GM19023 (cell line): ENCODE measurements at regions not wholly inside any gene's neighbourhood (a gene's known extent, or its start where the extent isn't known, plus 50 kb on each side); places are given as distances from the start of the nearest gene placed in this dataset.
"Not testable (repeated sequence)": the region's sequence is repeated elsewhere in the genome, so short reads cannot be mapped to it uniquely, and the experiment has no call there.

Experiments used
- ATAC-seq: cut with Tn5 transposase; IDR thresholded peaks from one replicate; pipeline ENCODE4 v1.9.1; 2021; ENCODE audit warnings: mild to moderate bottlenecking, moderate library complexity; ENCODE audit not compliant: unreplicated experiment

- ATAC-seq = no peak
Measured at GRCh38 chr13:90908792-90909191, 438.7 kb upstream of the MIR17HG start.

DNA sequence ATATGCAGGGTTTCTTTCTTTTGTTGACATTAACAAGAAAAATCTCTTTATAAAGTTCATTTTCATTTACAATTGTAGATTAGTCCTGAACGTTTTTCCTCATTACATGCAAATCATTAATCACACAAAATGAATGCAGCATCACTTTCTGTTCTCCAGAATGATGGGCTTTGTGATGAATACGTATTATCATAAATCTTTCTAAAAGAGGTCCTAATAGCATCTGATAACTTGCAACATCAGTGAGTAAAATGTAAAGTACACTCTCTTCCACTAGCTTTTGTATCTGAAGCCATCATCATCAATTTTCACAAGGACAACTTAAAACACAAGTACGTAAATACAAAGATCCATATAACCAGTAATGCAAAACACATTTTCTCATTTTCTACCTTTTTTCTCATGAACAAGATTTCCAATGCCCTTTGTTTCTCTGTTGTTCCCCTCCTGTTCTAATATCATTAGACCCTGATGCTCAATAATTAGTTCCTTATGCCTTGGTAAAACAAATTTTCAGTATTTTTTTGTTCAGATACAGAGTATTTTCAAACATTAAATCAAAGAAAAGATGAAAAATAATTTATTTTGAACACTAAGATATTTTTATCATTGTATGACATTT is 437.4 kb upstream of the MIR17HG start:
- ATAC-seq = no peak

- ATAC-seq = no peak
Measured at GRCh38 chr13:90912247-90912646, 435.2 kb upstream of the MIR17HG start.

DNA sequence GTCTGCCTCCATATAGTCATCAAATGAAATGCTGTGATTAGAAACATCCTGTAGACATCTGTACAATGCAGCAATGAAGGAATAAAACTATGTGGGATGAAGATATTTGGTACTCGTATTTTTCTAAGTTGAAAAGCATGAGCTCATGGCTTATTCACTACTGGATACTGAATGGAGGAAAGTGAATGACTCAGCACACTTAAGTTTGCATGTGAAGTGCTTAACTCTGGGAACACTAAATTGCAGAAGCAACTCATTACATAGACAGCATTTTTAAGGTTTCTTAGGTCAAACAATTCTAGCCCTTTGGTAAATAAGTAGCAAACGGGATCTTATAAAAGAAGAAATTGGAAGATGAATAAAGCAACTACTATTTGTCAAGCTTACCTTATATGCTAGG is 429.0 kb upstream of the MIR17HG start:
- ATAC-seq = no peak

DNA sequence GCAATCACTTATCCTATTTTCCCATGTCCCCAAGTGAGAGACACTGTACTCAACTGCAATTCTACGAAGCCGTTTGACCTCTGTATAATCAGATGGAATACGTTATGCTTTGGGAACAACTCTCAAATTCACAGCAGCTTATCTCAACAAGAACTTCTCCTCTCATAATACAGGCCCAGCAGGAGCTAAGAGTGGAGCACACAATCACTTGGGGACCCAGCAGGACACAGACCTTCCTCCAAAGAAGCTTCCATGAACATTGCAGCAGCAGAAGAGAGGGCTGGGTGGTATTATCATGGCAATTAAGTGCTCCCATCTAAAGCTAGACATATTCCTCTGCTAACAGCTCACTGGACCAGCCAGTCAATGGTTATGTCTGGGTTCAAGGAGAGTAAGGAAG is 428.3 kb upstream of the MIR17HG start:
- ATAC-seq = no peak

GRCh38 chr13:90926459-90926858 is 421.0 kb upstream of the MIR17HG start:
- no peak for ATAC-seq

- no peak for ATAC-seq
Measured at GRCh38 chr13:90928109-90928508, 419.4 kb upstream of the MIR17HG start.

GRCh38 chr13:90933097-90933826 is 414.2 kb upstream of the MIR17HG start:
- no peak for ATAC-seq

DNA sequence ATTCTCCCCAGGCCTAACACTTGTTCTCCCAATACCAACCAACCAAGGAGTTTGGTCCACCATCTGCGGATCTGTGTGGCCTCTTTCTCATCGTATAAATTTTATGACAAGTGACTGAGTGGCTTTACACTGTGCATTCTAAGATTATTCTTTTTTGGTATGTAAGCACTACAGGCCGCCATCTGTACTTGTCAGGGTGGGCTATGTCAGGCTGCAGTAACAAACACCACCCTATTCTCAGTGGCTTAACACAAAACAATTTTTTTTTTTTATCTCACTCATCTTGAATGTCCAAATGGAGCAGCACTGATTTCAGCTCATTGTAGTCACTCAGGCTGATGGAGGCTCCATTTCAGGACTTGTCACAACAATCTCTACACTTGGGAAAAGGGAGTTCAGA is 412.7 kb upstream of the MIR17HG start:
- ATAC-seq = no peak

GRCh38 chr13:90938848-90939247 is 408.6 kb upstream of the MIR17HG start:
- no peak for ATAC-seq

- ATAC-seq = no peak
Measured at GRCh38 chr13:90943946-90944345, 403.5 kb upstream of the MIR17HG start.

DNA sequence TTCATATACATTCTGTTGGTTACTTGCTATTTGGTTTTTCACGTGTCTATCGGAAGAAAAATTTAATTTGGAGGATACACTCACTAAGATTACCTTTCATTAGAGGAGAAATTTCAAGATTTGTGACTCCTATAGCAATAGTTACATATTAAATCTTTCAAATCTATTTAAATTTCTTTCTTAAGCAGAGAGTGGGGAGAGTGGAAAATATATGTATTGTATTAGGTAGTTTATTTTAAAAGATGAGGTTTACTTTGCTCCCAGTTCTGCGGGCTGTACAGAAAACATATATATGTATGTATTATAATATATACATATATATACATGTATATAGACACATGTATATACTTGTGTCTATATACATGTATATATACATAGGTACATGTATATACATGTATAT is 402.3 kb upstream of the MIR17HG start:
- not testable (repeated sequence) for ATAC-seq

GRCh38 chr13:90946125-90946524 is 401.4 kb upstream of the MIR17HG start:
- ATAC-seq = not testable (repeated sequence)

GRCh38 chr13:90947976-90948375 is 399.5 kb upstream of the MIR17HG start:
- no peak for ATAC-seq

- no peak for ATAC-seq
Measured at GRCh38 chr13:90950160-90950559, 397.3 kb upstream of the MIR17HG start.

DNA sequence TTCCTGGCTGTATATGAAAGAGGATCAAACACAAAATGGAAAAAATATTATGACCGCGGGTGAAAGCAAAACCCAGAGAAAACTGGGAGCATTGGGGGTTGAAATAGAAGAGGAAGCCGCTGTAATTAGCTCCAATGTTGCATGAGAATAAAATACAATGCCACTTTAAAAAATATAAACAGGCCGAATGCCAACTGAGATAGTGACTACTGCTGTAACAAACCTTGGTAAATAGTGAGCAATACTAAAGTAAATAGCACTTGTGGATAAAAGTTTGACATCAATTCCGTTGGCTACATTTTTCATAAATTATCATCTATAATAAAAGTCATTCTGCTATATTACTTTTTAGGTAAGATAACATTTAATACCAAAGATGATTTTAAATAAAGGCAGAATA is 395.8 kb upstream of the MIR17HG start:
- ATAC-seq = no peak

DNA sequence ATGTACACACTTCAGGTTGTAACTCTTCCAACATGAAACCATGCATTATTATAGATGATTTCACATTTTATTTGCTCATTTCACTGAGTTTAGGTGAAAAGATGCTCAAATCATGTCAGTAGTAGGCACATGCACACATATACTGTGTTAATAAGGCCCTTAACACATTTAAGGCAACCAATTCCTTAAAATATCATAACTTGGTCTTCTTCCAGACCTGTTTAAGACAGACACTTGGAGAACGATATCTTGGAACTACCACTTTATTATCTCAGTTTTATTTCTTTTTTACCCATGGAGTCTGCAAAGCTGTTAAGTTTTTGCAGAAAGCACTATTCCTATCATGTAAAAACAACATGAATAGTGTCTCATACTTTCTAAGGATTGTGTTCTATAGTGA is 395.2 kb upstream of the MIR17HG start:
- ATAC-seq = no peak

- no peak for ATAC-seq
Measured at GRCh38 chr13:90954605-90955195, 392.8 kb upstream of the MIR17HG start.

DNA sequence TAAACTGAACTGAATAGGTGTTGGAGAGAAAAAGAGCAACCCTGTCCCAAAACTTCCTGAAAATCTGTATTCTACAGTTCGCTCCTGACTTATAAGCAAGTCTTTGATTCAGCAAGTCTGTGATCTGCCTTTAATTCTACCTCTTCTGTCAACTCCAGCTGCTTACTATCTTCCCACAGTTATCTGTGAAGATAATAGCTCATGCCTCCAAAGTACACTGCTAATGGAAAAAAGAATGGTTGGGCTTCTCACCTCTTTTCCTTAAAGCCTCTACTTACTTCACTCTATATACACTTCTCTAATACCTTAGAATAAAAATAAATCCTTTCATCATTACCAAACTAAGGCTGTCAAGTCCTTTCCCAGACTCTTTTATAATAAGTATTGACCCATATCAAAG is 391.5 kb upstream of the MIR17HG start:
- ATAC-seq = no peak

DNA sequence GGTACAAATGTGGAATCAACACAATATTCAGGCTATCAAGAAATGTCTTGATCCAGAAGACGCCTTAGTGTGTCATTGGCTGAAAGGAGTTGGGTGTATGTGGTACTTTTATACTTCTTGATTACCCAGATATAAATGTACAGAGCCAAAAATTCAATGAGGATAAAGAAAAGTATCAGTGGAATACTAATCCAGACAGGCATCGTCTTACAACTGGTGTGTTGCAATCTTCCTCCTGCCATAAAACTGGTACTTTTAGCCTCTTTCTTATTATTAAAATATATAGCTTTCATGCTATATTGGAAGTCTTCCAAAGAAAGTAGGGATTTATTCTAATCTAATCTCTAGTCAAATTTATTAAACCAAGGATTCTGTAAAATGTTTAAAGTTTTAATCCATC is 388.6 kb upstream of the MIR17HG start:
- ATAC-seq = no peak

GRCh38 chr13:90968166-90968904 is 379.2 kb upstream of the MIR17HG start:
- no peak for ATAC-seq
